ENCODE measurements at regions not wholly inside any gene's neighbourhood (a gene's known extent, or its start where the extent isn't known, plus 50 kb on each side); places are given as distances from the start of the nearest gene placed in this dataset.
"Not testable (repeated sequence)": the region's sequence is repeated elsewhere in the genome, so short reads cannot be mapped to it uniquely, and the experiment has no call there.

- H3K79me2 ChIP-seq (ENCODE audit: control insufficient read depth, insufficient read depth, low read length): no peaks in the 10 kb centered on the region
- no peak overlapping the region for H3K4me3 ChIP-seq (replicated peaks in 1 of 4; ENCODE audit: control extremely low read depth in 1 of 4, insufficient read depth in 1 of 4, low read depth in 3 of 4, low read length in 4 of 4)
- no peaks in the 10 kb centered on the region for H3K4me1 ChIP-seq (ENCODE audit: control insufficient read depth, extremely low read depth, insufficient read depth, low read length)
- H3K9ac ChIP-seq (ENCODE audit: insufficient read depth, low read length): no peak overlapping the region
- H4K20me1 ChIP-seq (ENCODE audit: control insufficient read depth, extremely low read depth, insufficient read depth, low read length): no peaks in the 10 kb centered on the region
- no peaks in the 10 kb centered on the region for H3K27me3 ChIP-seq (ENCODE audit: control insufficient read depth, insufficient read depth, low read length)
- no peak overlapping the region for H2AFZ ChIP-seq (ENCODE audit: low read length)
- no peak overlapping the region for H3K4me2 ChIP-seq (ENCODE audit: extremely low read depth, insufficient read depth, low read length)
- no peaks in the 10 kb centered on the region for H3K36me3 ChIP-seq (ENCODE audit: control insufficient read depth, insufficient read depth, low read length)
- H3K27ac ChIP-seq (ENCODE audit: insufficient read depth, low read length): no peak overlapping the region
- no peaks in the 10 kb centered on the region for H3K9me3 ChIP-seq (ENCODE audit: control insufficient read depth, insufficient read depth, low read depth, low read length)
- no peak for DNase-seq (ENCODE audit: low read depth in 2 of 2)
- TF ChIP-seq EZH2 (IDR thresholded peaks at IDR 0.05; ENCODE audit: low read length, missing control alignments): no peak
Observed at GRCh38 chr12:3427956-3428355, 63.0 kb upstream of the PRMT8 start.

DNA sequence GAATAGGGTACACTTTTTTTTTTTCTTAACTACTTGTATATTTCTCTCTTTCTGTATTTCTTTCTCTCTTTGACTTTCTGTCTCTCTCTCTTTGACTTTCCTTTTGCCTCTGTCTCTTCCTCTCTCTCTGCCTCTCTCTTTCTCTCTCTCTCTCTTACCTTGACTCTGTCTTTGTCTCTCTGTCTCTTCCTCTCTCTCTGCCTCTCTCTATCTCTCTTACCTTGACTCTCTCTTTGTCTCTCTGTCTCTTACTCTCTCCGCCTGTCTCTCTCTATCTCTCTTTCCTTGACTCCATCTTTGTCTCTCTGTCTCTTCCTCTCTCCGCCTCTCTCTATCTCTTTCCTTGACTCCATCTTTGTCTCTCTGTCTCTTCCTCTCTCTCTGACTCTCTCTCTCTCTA is 62.4 kb upstream of the PRMT8 start:
- Histone ChIP-seq H3K9me3 (ENCODE audit: control insufficient read depth, insufficient read depth, low read depth, low read length) (no peaks in the 10 kb centered on the region), H3K9ac (ENCODE audit: insufficient read depth, low read length) (no peak overlapping the region), H3K4me3 (replicated peaks in 1 of 4; ENCODE audit: control extremely low read depth in 1 of 4, insufficient read depth in 1 of 4, low read depth in 3 of 4, low read length in 4 of 4) (no peak overlapping the region), H3K27ac (ENCODE audit: insufficient read depth, low read length) (no peak overlapping the region), H4K20me1 (ENCODE audit: control insufficient read depth, extremely low read depth, insufficient read depth, low read length) (no peaks in the 10 kb centered on the region), H3K27me3 (ENCODE audit: control insufficient read depth, insufficient read depth, low read length) (no peaks in the 10 kb centered on the region), H2AFZ (ENCODE audit: low read length) (no peak overlapping the region), H3K36me3 (ENCODE audit: control insufficient read depth, insufficient read depth, low read length) (no peaks in the 10 kb centered on the region), H3K79me2 (ENCODE audit: control insufficient read depth, insufficient read depth, low read length) (no peaks in the 10 kb centered on the region), H3K4me2 (ENCODE audit: extremely low read depth, insufficient read depth, low read length) (no peak overlapping the region), H3K4me1 (ENCODE audit: control insufficient read depth, extremely low read depth, insufficient read depth, low read length) (no peaks in the 10 kb centered on the region)
- TF ChIP-seq EZH2 (IDR thresholded peaks at IDR 0.05; ENCODE audit: low read length, missing control alignments): no peak
- no peak for DNase-seq (ENCODE audit: low read depth in 2 of 2)

DNA sequence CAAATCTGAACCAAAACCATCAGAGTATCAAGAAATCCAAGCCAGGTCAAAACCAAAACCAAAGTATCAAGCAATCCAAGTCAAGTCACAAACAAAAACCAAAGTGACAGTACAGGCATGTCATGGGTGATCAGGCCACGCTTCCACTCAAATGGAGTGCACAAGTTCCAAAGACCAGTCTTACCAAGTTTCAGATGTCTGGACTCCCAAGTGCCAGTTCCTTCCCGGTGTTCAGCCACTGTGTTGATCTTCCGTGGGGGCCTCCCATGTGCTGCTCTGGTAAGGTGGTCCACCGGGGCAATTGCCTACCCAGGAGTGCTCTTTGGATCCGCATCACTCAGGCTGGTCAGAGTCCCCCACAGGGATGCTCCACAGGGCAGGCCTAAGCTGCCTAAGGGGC is 61.5 kb upstream of the PRMT8 start:
- not testable (repeated sequence) for H4K20me1 ChIP-seq (ENCODE audit: control insufficient read depth, extremely low read depth, insufficient read depth, low read length); H3K79me2 ChIP-seq (ENCODE audit: control insufficient read depth, insufficient read depth, low read length); DNase-seq (ENCODE audit: low read depth in 2 of 2); H3K9me3 ChIP-seq (ENCODE audit: control insufficient read depth, insufficient read depth, low read depth, low read length); H3K9ac ChIP-seq (ENCODE audit: insufficient read depth, low read length); H3K27me3 ChIP-seq (ENCODE audit: control insufficient read depth, insufficient read depth, low read length); H2AFZ ChIP-seq (ENCODE audit: low read length); H3K4me1 ChIP-seq (ENCODE audit: control insufficient read depth, extremely low read depth, insufficient read depth, low read length); H3K27ac ChIP-seq (ENCODE audit: insufficient read depth, low read length); H3K36me3 ChIP-seq (ENCODE audit: control insufficient read depth, insufficient read depth, low read length); H3K4me2 ChIP-seq (ENCODE audit: extremely low read depth, insufficient read depth, low read length); H3K4me3 ChIP-seq (replicated peaks in 1 of 4; ENCODE audit: control extremely low read depth in 1 of 4, insufficient read depth in 1 of 4, low read depth in 3 of 4, low read length in 4 of 4)

- H2AFZ ChIP-seq (ENCODE audit: low read length): no peak overlapping the region
- H3K27ac ChIP-seq (ENCODE audit: insufficient read depth, low read length): no peak overlapping the region
- no peaks in the 10 kb centered on the region for H4K20me1 ChIP-seq (ENCODE audit: control insufficient read depth, extremely low read depth, insufficient read depth, low read length)
- no peak overlapping the region for H3K9ac ChIP-seq (ENCODE audit: insufficient read depth, low read length)
- H3K79me2 ChIP-seq (ENCODE audit: control insufficient read depth, insufficient read depth, low read length): no peaks in the 10 kb centered on the region
- H3K27me3 ChIP-seq (ENCODE audit: control insufficient read depth, insufficient read depth, low read length): no peaks in the 10 kb centered on the region
- no peak for DNase-seq (ENCODE audit: low read depth in 2 of 2)
- H3K4me2 ChIP-seq (ENCODE audit: extremely low read depth, insufficient read depth, low read length): no peak overlapping the region
- no peaks in the 10 kb centered on the region for H3K36me3 ChIP-seq (ENCODE audit: control insufficient read depth, insufficient read depth, low read length)
- H3K9me3 ChIP-seq (ENCODE audit: control insufficient read depth, insufficient read depth, low read depth, low read length): no peaks in the 10 kb centered on the region
- TF ChIP-seq EZH2 (IDR thresholded peaks at IDR 0.05; ENCODE audit: low read length, missing control alignments): no peak
- TF ChIP-seq, protein P1, sequence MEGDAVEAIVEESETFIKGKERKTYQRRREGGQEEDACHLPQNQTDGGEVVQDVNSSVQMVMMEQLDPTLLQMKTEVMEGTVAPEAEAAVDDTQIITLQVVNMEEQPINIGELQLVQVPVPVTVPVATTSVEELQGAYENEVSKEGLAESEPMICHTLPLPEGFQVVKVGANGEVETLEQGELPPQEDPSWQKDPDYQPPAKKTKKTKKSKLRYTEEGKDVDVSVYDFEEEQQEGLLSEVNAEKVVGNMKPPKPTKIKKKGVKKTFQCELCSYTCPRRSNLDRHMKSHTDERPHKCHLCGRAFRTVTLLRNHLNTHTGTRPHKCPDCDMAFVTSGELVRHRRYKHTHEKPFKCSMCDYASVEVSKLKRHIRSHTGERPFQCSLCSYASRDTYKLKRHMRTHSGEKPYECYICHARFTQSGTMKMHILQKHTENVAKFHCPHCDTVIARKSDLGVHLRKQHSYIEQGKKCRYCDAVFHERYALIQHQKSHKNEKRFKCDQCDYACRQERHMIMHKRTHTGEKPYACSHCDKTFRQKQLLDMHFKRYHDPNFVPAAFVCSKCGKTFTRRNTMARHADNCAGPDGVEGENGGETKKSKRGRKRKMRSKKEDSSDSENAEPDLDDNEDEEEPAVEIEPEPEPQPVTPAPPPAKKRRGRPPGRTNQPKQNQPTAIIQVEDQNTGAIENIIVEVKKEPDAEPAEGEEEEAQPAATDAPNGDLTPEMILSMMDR (conservative IDR thresholded peaks at IDR 0.05 in 1 of 2, IDR thresholded peaks at IDR 0.05 in 1 of 2; ENCODE audit: low read depth in 1 of 2, low read length in 2 of 2): no peak
- H3K4me3 ChIP-seq (replicated peaks in 1 of 4; ENCODE audit: control extremely low read depth in 1 of 4, insufficient read depth in 1 of 4, low read depth in 3 of 4, low read length in 4 of 4): no peak overlapping the region
- no peaks in the 10 kb centered on the region for H3K4me1 ChIP-seq (ENCODE audit: control insufficient read depth, extremely low read depth, insufficient read depth, low read length)
Observed at GRCh38 chr12:3431686-3432085, 59.3 kb upstream of the PRMT8 start.

Data from fibroblast of lung (primary cell).